B cell (primary cell): ENCODE measurements at regions not wholly inside any gene's neighbourhood (a gene's known extent, or its start where the extent isn't known, plus 50 kb on each side); places are given as distances from the start of the nearest gene placed in this dataset.

Experiments used
- ATAC-seq: fragments of 200-7000 bp; cut with Tn5 transposase; one replicate; pipeline ENCODE4 v1.10.0; 2021; ENCODE audit warnings: low read depth, mild to moderate bottlenecking, moderate number of reproducible peaks, moderate library complexity
- CTCF ChIA-PET: fragments of 350-600 bp; sonication (Branson Sonifier 250); formaldehyde crosslinking; loops from one replicate; lab custom pipeline; 2021; ENCODE audit warnings: antibody characterized with exemption, inconsistent platforms; lab: Charles Lee
- POLR2A ChIA-PET: fragments of 350-600 bp; sonication (Branson Sonifier 250); formaldehyde crosslinking; loops from one replicate; lab custom pipeline; 2021; ENCODE audit warnings: antibody characterized with exemption; lab: Charles Lee
- DNase-seq: peaks from one replicate; pipeline ENCODE4 v3.0.0; 2013
- H2AFZ ChIP-seq: 2 replicates; pipeline ENCODE4 v1.6.1; 2012; ENCODE audit warnings: mild to moderate bottlenecking, low read depth, low read length; ENCODE audit not compliant: insufficient read depth, poor library complexity, severe bottlenecking
- H3K27ac ChIP-seq, 2 donors: 1 replicate in 1 of 2; 2 replicates in 1 of 2; pipeline ENCODE4 v1.5.1; 2012 to 2013; ENCODE audit warnings: low read length in 2 of 2, mild to moderate bottlenecking in 2 of 2, moderate library complexity in 1 of 2
- H3K27me3 ChIP-seq, 4 experiments: fragments of 200-600 bp in 1 of 4; sonication (generic) in 1 of 4; replicated peaks in 1 of 4; 1 replicate in 2 of 4; 2 replicates in 2 of 4; pipeline versions ENCODE4 v1.6.1 to v1.7.0; 2013 to 2016; ENCODE audit warnings: low read length in 3 of 4, mild to moderate bottlenecking in 2 of 4, mixed read lengths in 1 of 4, moderate library complexity in 1 of 4; ENCODE audit not compliant: insufficient read depth in 4 of 4, control insufficient read depth in 3 of 4; ENCODE audit errors: control extremely low read depth in 1 of 4
- H3K36me3 ChIP-seq, 2 experiments: replicated peaks in 1 of 2; 1 replicate in 1 of 2; 2 replicates in 1 of 2; pipeline versions ENCODE4 v1.6.1 to v1.7.1; 2013; ENCODE audit warnings: low read length in 1 of 2; ENCODE audit not compliant: insufficient read depth in 2 of 2, control insufficient read depth in 1 of 2; ENCODE audit errors: control extremely low read depth in 1 of 2, extremely low read depth in 1 of 2
- H3K4me1 ChIP-seq, 2 donors: fragments of 200-600 bp in 1 of 2; sonication (generic) in 1 of 2; 1 replicate in 1 of 2; 2 replicates in 1 of 2; pipeline versions ENCODE4 v1.5.1 to v1.6.1; 2013 to 2017; ENCODE audit warnings: low read length in 2 of 2; ENCODE audit not compliant: control insufficient read depth in 2 of 2, insufficient read depth in 2 of 2
- H3K4me2 ChIP-seq: replicated peaks from 2 replicates; pipeline ENCODE3; 2012; ENCODE audit warnings: mild to moderate bottlenecking, low read depth, low read length; ENCODE audit not compliant: poor library complexity, severe bottlenecking
- H3K4me3 ChIP-seq, 5 experiments: fragments of 200-600 bp in 1 of 5; sonication (generic) in 1 of 5; 1 replicate in 3 of 5; 2 replicates in 2 of 5; pipeline versions ENCODE4 v1.5.1 to v1.7.0; 2011 to 2016; ENCODE audit warnings: low read length in 4 of 5, mild to moderate bottlenecking in 4 of 5, low read depth in 2 of 5, control low read depth in 1 of 5, moderate library complexity in 1 of 5; ENCODE audit not compliant: insufficient read depth in 1 of 5; ENCODE audit errors: control extremely low read depth in 1 of 5, extremely low read depth in 1 of 5
- H3K79me2 ChIP-seq: fragments of 200-600 bp; sonication (generic); one replicate; pipeline ENCODE4 v1.6.0; 2016; ENCODE audit warnings: low read length; ENCODE audit not compliant: control insufficient read depth, insufficient read depth
- H3K9ac ChIP-seq: fragments of 200-600 bp; sonication (generic); 2 replicates; pipeline ENCODE4 v1.6.1; 2017; ENCODE audit warnings: mild to moderate bottlenecking, low read length, moderate library complexity
- H3K9me3 ChIP-seq, 3 donors: one replicate each; pipeline versions ENCODE4 v1.6.1 to v1.7.1; 2013; ENCODE audit warnings: low read length in 2 of 3; ENCODE audit not compliant: control insufficient read depth in 2 of 3, insufficient read depth in 1 of 3; ENCODE audit errors: control extremely low read depth in 1 of 3
- H4K20me1 ChIP-seq: 2 replicates; pipeline ENCODE4 v1.6.0; 2012; ENCODE audit warnings: mild to moderate bottlenecking, low read length; ENCODE audit not compliant: insufficient read depth, control insufficient read depth, poor library complexity, severe bottlenecking
- H3K27ac Mint-ChIP-seq: one replicate; pipeline ENCODE4 v1.8.0; 2021; ENCODE audit warnings: mixed read lengths
- H3K27me3 Mint-ChIP-seq: one replicate; pipeline ENCODE4 v1.8.0; 2021; ENCODE audit warnings: mixed read lengths
- H3K4me1 Mint-ChIP-seq: one replicate; pipeline ENCODE4 v1.8.0; 2021; ENCODE audit warnings: mixed read lengths
- H3K4me3 Mint-ChIP-seq: one replicate; pipeline ENCODE4 v1.8.0; 2021; ENCODE audit warnings: mixed read lengths
- H3K9me3 Mint-ChIP-seq: one replicate; pipeline ENCODE4 v1.8.0; 2022; ENCODE audit warnings: mixed read lengths; ENCODE audit not compliant: insufficient read depth
- CTCF ChIP-seq: fragments of 200-600 bp; IDR thresholded peaks from one replicate; pipeline ENCODE4 v1.8.0; 2022; ENCODE audit warnings: antibody characterized with exemption, mild to moderate bottlenecking
- EZH2 ChIP-seq: IDR thresholded peaks from 2 replicates; pipeline ENCODE4 v1.6.1; 2012; ENCODE audit warnings: borderline replicate concordance, low read depth, mild to moderate bottlenecking, moderate library complexity, low read length; ENCODE audit not compliant: insufficient read depth, poor library complexity, severe bottlenecking
- WGBS: methylation state at CpG from one replicate; pipeline ENCODE4 v1.1.5; 2013; ENCODE audit warnings: missing lambda C conversion rate; ENCODE audit not compliant: insufficient coverage; 5-methylcytosine and 5-hydroxymethylcytosine counted together
- intact Hi-C: fragments of 100-400 bp; cut with micrococcal nuclease; formaldehyde crosslinking; loops from one replicate; pipeline ENCODE4 v1.10.0; 2022

DNA sequence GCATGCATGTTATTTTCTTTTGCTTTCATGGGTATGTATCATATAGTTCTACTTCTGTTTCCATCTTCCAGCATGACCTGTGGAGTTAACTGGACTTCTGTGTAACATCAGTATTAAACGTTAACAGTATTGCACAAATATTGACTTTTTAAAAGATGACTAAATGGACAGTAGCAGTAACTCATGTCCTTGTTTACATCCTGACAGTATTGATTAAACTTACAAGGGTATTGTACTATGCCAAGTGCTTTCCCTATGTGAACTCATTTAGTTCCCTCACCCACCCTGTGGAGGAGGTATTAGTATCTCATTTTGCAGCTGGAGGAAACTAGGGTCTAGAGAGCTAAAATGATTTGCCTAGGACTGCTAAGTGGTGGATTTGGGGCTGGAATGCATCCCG lies 128.7 kb upstream of the SLC10A2 start:
- Histone ChIP-seq H4K20me1 (no peaks in the 10 kb centered on the region), H3K79me2 (no peaks in the 10 kb centered on the region), H3K9ac (no peak overlapping the region), H3K4me1 (no peaks in the 10 kb centered on the region), H3K4me3 (no peak overlapping the region), H3K9me3 (peaks cover 0 to 9% (median 3%) of the 10 kb centered on the region in 3 donors), H2AFZ (no peak overlapping the region), H3K27me3 (no peaks in the 10 kb centered on the region), H3K27ac (no peak overlapping the region), H3K4me2 (no peak overlapping the region), H3K36me3 (no peaks in the 10 kb centered on the region)
- Mint-ChIP-seq H3K27me3 (peaks cover 5% of the 10 kb centered on the region), H3K4me1 (no peaks in the 10 kb centered on the region), H3K4me3 (no peak overlapping the region), H3K27ac (no peak overlapping the region), H3K9me3 (peaks cover 4% of the 10 kb centered on the region)
- DNase-seq (no peak), ATAC-seq (no peak)
- intact Hi-C loops, result no loop called here
- ChIA-PET CTCF (no interaction called here), POLR2A (no interaction called here)
- TF ChIP-seq CTCF (no peak), EZH2 (no peak)
- no CpG with 5 or more reads among the region's 2 CpGs for WGBS

- intact Hi-C loops, result no loop called here
- TF ChIP-seq CTCF (no peak), EZH2 (no peak)
- CTCF ChIA-PET, result no interaction called here
- Histone ChIP-seq H4K20me1 (no peaks in the 10 kb centered on the region), H3K9ac (no peak overlapping the region), H3K4me1 (no peaks in the 10 kb centered on the region), H3K4me2 (no peak overlapping the region), H3K36me3 (no peaks in the 10 kb centered on the region), H3K27ac (no peak overlapping the region), H3K4me3 (no peak overlapping the region), H2AFZ (no peak overlapping the region), H3K27me3 (no peaks in the 10 kb centered on the region), H3K9me3 (no peaks in the 10 kb centered on the region), H3K79me2 (no peaks in the 10 kb centered on the region)
- no peaks in the 10 kb centered on the region for H3K4me1 Mint-ChIP-seq
- no peaks in the 10 kb centered on the region for H3K9me3 Mint-ChIP-seq
- no peak overlapping the region for H3K4me3 Mint-ChIP-seq
- H3K27ac Mint-ChIP-seq, result no peak overlapping the region
- POLR2A ChIA-PET, result no interaction called here
- no peak for ATAC-seq
- H3K27me3 Mint-ChIP-seq, result peaks cover 5% of the 10 kb centered on the region
- no CpG with 5 or more reads among the region's 1 CpG for WGBS
- no peak for DNase-seq
These were observed 126.4 kb upstream of the SLC10A2 start for GRCh38 chr13:103192511-103193135.
